GM18873 (cell line): ENCODE measurements at regions not wholly inside any gene's neighbourhood (a gene's known extent, or its start where the extent isn't known, plus 50 kb on each side); places are given as distances from the start of the nearest gene placed in this dataset.

Source experiments
- ATAC-seq: cut with Tn5 transposase; IDR thresholded peaks from one replicate; pipeline ENCODE4 v1.9.1; 2021; ENCODE audit warnings: mild to moderate bottlenecking, moderate library complexity, moderate number of reproducible peaks; ENCODE audit not compliant: unreplicated experiment, low FRiP score

DNA sequence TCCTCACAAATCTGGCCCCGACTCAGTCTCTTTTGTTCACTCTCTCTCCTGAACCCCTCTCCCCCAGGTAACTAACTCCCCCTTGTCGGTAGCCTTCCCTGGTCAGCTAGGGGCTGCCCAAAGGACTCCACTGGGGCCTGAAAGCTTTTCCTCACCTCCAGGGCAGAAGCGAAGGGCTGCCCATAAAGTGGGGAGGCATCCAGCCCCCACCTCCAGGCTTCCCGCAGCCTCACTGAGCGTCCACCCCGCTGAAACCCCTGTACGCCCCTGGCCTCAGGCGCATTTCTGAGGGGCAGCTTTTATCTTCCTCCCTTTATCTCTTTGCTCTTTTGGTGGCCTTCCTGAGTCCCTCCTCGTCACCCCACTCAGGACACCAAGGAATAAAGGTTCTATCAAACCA is 249.3 kb downstream of the CYP26B1 start:
- ATAC-seq, result no peak

DNA sequence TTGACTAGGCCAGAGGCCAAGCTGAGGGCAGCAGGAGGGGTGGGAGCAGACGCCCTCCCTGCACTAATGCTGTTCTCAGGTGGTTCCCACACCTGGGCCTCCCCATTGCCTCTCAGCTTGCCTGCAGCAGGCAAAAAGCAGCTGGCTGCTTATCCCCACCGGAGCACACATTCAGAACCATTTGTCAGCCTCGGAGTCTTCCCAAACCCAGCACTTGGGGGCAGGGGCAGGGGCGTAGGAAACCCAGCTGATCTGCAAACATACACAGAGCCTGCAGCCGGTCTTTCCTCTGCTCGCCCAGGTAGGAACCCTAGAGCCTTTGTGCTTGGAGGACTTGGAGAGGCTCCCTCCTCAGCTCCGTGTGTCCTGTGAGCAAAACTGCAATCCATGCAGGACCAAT is 249.8 kb downstream of the CYP26B1 start:
- no peak for ATAC-seq

DNA sequence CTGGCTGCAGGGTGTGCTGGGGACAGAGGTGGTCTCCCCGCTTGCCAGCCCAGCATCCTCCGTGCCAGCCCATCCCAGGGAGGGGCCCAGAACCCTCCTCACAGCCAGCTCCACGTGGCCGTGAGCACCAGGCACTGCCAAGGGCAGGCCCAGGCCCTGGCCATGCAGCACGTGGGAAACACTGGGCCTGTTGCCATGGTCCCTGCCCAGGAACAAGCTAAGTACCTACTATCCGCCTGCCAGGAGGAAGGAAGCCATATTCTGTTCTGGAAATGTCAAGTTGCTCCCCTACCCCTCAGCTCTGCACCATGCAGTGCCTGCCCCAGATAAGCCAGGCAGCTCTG is 250.6 kb downstream of the CYP26B1 start:
- ATAC-seq, result no peak

DNA sequence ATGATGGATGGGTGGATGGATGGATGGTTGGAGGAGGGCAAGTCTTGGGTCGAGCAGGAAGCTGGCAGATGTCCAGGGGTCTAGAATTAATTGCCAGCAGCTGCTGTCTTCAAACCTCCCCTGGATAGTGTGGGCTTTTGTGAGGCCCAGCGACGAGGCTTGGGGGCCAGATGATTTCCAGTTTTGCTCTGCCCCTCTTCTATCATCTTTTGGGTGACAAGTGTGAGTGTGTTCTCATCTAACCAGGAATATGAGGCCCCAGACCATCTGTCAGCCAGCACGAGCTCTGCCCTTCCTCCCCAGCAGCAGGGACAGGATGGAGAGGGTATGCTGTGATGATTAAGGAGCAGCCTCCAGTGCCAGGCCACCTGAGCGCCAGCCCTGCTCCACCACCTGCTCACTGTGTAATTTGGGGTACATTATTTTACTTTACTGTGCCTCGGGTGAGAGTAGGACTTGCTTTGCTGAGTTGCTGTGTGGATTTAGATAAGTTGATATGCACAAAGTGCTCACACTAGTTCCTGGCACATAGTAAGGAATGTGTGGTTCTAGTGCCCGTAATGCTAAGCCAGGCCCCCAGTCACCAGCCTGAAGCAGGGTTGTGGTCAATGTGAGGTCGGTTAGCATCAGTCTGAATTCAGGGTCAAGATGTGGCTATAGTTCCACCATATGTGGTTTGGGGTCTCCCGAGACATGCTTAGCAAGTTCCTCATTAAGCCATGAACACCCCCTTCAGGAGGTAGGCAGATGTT is 251.1 kb downstream of the CYP26B1 start:
- no peak for ATAC-seq

DNA sequence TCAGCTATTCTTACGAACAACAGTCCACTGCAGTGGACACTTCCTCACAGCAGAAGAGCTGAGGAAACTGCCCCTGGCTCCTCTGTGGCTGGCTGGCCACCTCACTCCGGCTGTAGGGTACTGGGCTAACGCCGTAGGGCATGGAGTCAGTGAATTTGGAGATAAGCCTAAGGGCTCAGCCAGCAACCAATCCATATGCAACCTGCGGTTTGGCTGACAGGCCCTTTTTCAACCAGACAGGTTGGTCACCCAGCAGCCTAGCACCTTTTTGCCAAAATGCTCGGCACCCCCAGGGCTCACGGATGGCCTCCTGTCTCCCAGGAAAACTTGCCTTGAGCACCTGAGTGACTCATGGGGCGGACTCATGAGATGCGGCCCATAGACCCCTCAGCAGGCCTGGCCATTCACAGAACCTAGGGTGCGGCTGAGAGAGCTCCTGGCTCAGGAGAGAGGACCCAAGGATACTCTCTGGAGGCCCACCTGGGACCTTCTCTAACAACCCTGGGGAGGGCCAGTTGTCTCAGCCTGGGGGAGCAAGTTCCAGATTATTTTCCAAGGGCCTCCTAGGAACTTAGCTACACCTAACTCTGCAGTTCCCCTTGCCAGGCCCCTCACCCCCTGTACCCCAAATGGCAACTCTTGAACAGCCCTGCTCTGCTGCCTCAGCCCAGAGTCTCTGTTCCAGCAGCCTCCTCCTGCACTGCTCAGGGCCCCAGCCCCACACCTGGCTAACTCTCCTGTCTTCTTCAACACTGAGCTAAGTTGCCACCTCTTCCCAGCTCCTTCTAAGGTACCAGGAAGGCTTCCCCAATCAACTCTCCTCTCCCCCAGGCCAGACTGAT is 252.1 kb downstream of the CYP26B1 start:
- no peak for ATAC-seq

DNA sequence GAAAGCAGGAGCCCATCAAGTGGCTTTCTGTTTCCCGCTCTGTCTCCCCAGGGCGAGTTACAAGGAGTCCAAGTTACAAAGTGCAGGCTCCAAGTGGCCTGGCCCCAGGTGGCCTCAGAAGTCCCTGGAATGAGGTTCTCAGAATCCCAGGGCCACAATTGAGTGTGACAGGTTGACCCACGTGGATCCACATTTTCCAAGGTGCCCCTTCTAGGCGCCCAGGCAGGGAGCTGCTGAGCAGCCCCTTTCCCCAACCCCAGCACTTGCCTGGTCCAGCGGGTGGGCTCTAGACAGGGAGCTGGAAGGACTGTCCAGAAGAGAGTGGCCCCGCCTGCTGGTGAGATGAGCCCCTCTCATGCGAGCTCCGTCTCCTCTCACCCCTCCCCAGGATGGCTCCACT is 253.4 kb downstream of the CYP26B1 start:
- no peak for ATAC-seq

DNA sequence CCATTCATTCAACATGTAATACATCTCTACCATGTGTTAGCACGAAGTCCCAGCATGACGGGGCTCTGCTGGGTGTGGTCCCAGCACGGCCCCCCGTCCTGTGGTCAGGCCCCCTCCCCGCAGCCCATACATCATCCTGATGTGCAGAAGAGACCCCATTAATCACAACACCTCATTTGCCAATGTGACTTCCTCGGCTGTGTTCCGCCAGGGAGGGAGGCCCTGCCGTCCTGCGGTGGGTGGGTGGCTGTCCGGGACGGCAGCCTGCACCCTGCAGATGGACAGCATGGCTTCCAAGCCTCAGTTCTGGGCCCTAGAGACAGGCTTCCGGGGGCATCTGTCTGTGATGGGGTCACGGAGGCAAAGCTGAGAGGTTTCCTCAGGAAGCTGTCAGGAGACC is 254.0 kb downstream of the CYP26B1 start:
- ATAC-seq, result no peak

DNA sequence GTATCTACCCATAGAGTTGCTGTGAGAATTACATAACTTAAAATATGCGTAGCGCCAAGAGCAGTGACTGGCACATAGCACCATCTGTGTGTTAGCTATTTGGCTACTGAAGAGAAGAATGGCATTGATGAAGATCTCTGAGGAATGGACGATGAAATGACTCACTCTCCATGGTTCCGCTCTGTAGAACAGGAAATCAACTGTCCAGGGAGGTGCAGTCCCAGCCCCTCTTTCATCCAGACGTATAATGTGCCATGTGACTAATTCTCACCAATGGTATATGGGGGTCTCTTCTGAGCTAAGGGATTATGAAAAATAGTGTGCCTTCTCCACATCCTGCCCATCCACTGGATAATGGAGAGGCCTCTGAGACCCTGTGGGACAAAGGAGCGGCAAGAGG is 254.8 kb downstream of the CYP26B1 start:
- no peak for ATAC-seq

DNA sequence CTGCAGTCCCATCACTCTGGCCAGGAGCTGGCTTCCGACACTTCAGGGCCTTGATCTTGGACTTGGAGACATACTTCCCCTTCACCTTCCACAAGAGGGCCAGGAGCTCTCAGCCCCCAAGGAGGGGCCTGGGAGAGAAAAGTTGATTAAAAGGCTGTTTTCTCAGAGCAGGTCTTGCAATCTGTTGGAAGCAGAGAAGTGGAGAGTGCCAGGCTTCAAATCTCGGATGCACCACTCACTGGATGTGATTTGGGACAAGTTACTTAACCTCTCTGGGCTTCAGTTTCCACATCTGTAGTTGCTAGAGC is 255.3 kb downstream of the CYP26B1 start:
- ATAC-seq, result no peak

DNA sequence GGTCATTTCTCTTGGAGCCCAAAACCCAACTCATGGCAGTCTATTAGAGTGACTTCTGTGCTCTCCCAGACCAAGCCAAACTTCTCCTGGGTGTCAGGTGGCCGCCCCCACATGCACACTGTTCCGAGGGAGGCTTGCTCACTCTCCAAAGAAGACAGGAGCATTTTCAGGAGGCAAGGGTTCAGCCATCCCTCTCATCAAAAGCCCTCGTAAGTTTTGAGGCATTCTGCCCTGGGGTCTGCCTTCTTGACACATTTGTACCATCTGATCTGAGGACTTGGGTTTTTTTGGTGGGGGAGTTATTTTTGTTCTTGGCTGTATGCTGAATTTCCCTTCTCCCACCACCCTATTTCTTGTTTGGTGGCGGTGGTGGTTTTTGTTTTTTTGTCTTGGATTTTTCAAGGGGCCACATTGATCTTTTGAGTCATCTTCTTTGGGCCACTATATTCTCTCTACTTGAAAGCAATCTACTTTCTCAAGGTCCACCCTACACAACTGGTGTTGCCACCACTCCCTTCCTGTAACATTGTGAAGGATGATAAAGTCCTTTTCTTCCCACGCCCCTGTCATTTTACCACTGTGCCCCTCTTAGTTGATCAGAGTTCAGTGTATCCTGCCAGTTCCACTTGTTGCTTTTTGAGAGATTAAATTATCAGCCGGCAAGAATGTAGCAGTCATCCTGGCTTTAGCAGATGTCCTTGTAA is 255.8 kb downstream of the CYP26B1 start:
- no peak for ATAC-seq

DNA sequence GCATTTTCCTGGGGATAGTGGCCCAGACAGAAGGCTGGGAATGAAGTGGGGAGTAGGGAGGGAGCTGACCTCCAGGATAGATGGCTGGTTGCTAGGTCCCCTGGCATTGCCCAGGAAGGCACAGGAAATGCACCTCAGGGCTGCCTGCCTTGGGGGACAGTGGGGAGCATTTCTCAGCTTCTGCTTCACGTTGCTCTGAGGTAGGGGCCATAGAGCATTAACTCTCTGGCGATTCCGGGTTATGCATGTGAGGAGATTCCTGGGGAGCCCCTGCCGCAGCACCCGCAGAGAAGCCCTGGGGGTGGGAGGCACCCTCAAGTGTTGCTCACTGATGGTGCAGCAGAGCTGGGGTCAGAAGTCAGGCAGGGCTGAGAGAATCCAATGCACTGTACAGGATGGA is 256.5 kb downstream of the CYP26B1 start:
- no peak for ATAC-seq

DNA sequence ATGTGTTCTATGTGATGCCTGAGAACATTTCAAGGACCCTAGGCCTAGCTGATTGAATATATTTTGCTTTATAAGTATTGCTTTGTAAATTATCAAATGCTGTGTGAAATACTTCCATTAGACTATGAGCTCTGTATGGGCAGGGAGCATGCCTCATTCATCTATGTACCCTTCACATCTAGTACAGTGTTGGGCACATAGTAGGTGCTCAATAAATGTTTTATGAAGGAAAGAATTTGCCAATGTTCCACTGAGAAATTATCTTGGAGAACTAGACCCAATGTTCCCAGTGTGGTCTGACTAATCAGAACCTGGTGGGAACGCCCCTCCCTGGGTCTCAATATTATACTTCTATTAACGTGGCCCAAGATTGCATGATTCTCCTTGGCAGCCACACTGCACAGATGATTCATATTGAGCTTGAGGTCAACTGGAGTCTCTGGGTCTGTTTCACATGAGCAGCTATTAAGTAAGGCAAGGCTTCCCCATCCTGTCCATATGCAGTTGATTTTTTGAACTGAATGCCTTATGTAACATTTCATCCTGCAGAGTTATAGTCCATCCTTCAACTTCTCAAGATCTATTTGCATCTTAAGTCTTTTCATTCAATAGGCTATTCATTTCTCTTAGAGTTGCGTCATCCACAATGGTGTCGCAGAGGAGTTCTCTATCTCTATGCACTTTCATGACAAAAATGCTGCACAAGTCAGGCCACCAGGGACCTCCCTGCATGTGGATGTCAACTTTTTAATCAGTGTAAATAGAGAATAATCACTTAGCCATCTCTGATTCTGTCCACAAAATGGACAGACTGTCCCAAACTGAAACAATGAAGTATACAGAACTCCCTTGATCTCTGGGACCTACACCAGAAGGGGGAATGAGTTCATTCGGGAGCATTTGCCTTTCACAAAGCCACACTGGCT is 257.6 kb downstream of the CYP26B1 start:
- no peak for ATAC-seq

DNA sequence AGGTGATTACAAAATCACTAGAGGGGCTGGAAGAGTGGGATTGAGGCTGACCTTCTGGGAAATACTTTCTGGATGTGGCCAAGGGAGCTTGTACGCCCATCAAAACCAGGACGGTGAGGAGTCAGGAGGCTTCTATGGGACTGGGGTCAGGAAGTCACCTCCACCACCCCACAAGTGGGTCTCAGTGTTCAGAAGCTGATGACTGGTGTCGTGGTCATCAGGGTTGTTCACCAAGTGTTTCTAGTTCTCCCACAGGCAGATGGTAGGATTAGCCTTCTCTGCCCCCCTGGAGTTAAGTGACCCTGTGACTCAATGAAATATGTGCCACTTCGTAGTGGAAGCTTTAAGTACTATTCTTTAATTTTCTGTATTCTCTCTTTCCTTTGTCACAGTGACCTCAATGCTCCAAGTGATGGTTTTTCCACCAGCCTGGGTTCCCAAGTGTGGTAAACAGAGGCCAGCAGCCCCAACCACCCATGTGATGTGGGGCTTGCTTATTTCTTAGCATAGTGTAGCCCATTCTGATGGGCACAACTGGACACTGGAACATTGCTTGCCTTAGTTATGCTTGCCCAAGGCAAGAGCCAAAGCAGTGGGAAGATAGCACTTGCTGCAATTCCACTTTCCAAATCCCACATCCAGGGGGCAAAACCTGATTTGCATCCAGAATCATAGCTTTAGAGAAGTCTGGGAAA is 258.8 kb downstream of the CYP26B1 start:
- ATAC-seq, result no peak

DNA sequence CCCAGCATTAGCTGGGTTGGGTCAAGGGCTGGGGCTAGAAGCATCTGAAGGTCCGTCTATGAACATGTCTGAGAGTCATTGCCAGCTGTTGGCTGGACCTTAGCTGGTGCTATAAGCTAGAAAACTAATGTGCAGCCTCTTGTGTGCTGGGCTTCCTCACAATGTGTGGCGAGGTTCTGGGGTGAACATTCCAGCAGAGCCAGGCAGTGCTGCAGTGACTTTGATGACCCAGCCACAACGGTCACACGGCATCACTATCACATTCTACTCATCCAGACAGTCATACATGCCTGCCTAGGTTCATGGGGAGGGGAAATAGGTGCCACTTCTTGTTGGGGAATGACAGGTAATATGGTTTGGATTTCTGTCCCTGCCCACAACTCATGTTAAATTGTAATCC is 260.5 kb downstream of the CYP26B1 start:
- ATAC-seq, result no peak

DNA sequence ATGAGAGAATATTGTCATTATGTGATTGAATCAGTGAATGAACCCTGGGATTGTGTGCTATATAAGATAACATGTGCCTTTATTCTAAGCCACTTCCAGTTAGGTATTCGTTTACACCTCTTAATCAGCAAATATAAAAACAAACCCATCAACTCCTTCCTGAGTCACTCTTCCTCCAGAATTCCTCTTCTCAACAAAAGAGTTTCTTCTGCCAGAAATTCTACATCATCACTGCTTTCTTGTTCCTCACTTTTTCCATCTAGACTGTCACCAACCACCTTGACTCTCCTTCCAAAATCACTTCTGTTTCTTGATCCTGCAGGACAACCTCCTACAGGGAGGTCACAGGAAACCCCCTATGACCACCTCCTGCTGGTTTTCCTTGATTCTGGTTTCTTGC is 261.4 kb downstream of the CYP26B1 start:
- no peak for ATAC-seq

DNA sequence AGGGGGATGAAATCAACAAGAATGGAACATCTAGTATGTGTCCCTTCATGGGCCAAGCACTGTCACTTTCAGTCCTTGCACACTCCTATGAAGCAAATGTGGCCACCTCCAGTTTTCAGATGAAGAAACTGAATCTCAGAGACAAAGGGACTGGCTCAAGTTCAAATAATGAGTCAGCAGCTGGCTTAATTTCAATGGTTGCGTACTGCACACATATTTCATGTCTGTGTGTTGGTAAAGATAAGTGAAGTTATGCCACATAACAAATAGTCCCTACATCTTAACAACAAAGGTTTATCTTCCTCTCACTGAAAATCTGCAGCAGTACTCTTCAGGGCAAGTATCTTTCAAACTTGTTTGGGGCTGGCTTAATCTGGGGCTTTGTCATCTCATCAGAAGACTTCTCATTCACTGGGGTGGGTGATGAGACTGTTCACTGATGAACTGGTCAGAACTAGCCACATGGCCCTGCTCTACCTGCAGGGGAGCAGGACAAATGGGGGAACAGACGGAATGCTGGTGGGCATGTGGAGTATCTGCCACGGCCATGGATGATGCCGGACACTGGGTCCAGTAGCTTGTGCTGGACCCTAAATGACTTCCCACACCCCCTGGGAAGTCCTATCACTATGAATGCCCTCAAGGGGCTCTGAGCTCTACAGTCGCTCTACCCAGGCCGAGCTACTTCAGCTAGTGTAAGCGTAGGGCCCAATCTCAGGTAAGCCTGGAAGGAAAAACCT is 263.2 kb downstream of the CYP26B1 start:
- no peak for ATAC-seq

DNA sequence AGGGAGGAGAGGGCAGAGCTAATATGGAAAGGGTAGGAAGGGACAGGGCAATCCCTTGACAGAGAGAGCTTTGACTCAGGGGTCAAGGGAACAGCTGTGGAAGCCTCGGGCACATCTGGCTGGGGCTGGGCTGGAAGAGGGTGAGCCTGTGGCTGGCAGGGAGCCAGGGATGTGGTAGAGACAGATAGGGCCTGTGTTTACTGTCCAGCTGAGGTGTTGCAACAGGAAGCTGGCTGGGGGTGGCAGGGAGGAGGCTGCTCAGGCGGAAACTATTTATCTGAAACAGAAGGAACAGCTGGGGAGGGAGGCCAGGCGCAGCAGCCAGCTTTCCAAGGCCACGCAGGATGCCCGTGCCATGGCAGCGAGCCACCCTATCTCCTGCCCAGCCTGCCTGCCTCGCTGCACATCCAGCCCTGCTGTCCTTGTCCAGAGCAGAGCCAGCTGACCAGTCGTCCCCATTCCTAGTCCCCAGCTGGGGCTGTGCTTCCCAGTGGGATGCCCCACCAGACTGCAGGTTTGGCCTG is 264.7 kb downstream of the CYP26B1 start:
- ATAC-seq, result no peak

DNA sequence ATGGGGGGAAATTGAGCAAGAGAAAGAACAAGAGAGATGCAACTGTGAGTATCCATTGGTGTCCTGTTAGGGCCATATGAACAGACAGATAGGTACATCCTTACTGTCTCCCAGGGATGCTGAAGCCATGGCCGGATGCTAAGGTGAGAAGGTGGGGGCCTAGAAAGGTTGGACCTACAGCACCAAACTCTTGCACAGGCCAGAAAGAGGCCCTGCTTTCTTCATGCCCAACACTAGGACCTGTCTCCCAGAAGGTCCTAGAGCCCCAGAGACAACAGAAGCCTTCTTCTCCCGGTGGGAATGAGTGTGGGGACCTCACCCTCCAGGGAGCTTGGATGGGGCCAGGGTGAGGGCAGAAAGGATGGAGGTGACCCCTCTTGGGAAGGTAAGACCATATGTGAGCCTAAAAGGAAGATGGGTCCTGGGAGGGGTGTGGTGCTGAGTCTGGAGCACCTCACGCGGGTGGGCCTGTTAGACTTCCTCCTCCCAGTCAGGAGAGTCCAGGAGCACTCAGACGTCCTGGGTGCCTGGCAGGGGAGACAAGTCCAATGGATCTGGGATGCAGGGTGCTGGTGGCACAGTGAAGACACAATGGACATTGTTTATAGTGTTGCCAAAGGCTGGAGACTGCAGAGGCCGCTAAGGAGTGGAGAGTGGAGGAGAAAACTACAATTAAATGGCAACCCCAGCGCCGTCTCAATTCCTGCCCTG is 265.3 kb downstream of the CYP26B1 start:
- ATAC-seq, result no peak
